H1 (cell line): ENCODE measurements at regions not wholly inside any gene's neighbourhood (a gene's known extent, or its start where the extent isn't known, plus 50 kb on each side); places are given as distances from the start of the nearest gene placed in this dataset.

Source experiments
- CTCF ChIA-PET: fragments of 300-600 bp; sonication (Branson Sonifier 250); formaldehyde crosslinking; loops from one replicate; lab custom pipeline; 2021; ENCODE audit not compliant: partially characterized antibody; lab: Charles Lee
- POLR2A ChIA-PET: fragments of 300-600 bp; sonication (Branson Sonifier 250); formaldehyde crosslinking; loops from one replicate; lab custom pipeline; 2021; ENCODE audit warnings: inconsistent platforms; ENCODE audit not compliant: partially characterized antibody; lab: Charles Lee
- DNase-seq, 2 experiments: peaks; one replicate each; pipeline versions ENCODE4 v3.0.0 to v3.0.0-alpha.2; 2010 to 2022; ENCODE audit warnings: low spot score in 2 of 2, low read depth in 1 of 2, mixed read lengths in 1 of 2
- FAIRE-seq: peaks from 2 replicates; lab custom pipeline; 2011; peaks lifted over from hg19 to GRCh38; lab: Jason Lieb, UNC
- H2AFZ ChIP-seq: 2 replicates; pipeline ENCODE4 v1.8.1; 2012; ENCODE audit warnings: low read length, inconsistent platforms
- H2AK5ac ChIP-seq: 2 replicates; pipeline ENCODE4 v1.6.1; 2013; ENCODE audit warnings: low read depth, low read length
- H2BK120ac ChIP-seq: replicated peaks from 2 replicates; pipeline ENCODE3; 2013; ENCODE audit warnings: low read depth, low read length, inconsistent platforms
- H2BK12ac ChIP-seq: 2 replicates; pipeline ENCODE4 v1.6.1; 2013; ENCODE audit warnings: low read depth, low read length
- H2BK15ac ChIP-seq: 2 replicates; pipeline ENCODE4 v1.6.1; 2013; ENCODE audit warnings: low read length
- H2BK20ac ChIP-seq: 2 replicates; pipeline ENCODE4 v1.6.1; 2013; ENCODE audit warnings: low read length
- H2BK5ac ChIP-seq: 2 replicates; pipeline ENCODE4 v1.6.1; 2013; ENCODE audit warnings: low read depth, low read length
- H3K14ac ChIP-seq: 2 replicates; pipeline ENCODE4 v1.6.1; 2013; ENCODE audit warnings: inconsistent platforms; ENCODE audit not compliant: insufficient read length
- H3K18ac ChIP-seq: 2 replicates; pipeline ENCODE4 v1.6.1; 2013; ENCODE audit warnings: low read length; ENCODE audit errors: extremely low read depth
- H3K23ac ChIP-seq: 2 replicates; pipeline ENCODE4 v1.6.1; 2013; ENCODE audit warnings: inconsistent platforms; ENCODE audit not compliant: insufficient read length
- H3K23me2 ChIP-seq: 2 replicates; pipeline ENCODE4 v1.6.1; 2013; ENCODE audit warnings: low read depth, low read length
- H3K27ac ChIP-seq: 2 replicates; pipeline ENCODE4 v1.6.1; 2011; ENCODE audit warnings: low read depth, low read length, inconsistent platforms
- H3K27me3 ChIP-seq, 4 experiments: replicated peaks in 1 of 4; 1 replicate in 1 of 4; 2 replicates in 3 of 4; pipeline versions ENCODE4 v1.6.1 to v1.8.1; 2011 to 2013; ENCODE audit warnings: low read length in 3 of 4, mild to moderate bottlenecking in 3 of 4, inconsistent platforms in 2 of 4, mixed read lengths in 2 of 4, moderate library complexity in 1 of 4; ENCODE audit not compliant: control insufficient read depth in 3 of 4, insufficient read depth in 3 of 4; ENCODE audit errors: extremely low read depth in 1 of 4
- H3K36me3 ChIP-seq, 4 experiments: 2 replicates each; pipeline versions ENCODE4 v1.6.1 to v1.8.1; 2011 to 2013; ENCODE audit warnings: mild to moderate bottlenecking in 4 of 4, low read length in 3 of 4, moderate library complexity in 2 of 4, control low read depth in 1 of 4, inconsistent platforms in 1 of 4; ENCODE audit not compliant: insufficient read depth in 4 of 4, control insufficient read depth in 2 of 4
- H3K4ac ChIP-seq: replicated peaks from 2 replicates; pipeline ENCODE3; 2013; ENCODE audit warnings: low read length, low read depth, mixed read lengths, inconsistent platforms; ENCODE audit not compliant: insufficient read length
- H3K4me1 ChIP-seq, 4 experiments: replicated peaks in 1 of 4; 1 replicate in 1 of 4; 2 replicates in 3 of 4; pipeline versions ENCODE4 v1.6.1 to v1.8.1; 2011 to 2013; ENCODE audit warnings: low read length in 3 of 4, inconsistent platforms in 2 of 4, mixed read lengths in 1 of 4; ENCODE audit not compliant: insufficient read depth in 4 of 4, control insufficient read depth in 3 of 4
- H3K4me2 ChIP-seq, 2 experiments: 2 replicates each; pipeline versions ENCODE4 v1.6.1 to v1.8.1; 2011 to 2013; ENCODE audit warnings: low read depth in 2 of 2, low read length in 2 of 2, control low read depth in 1 of 2, inconsistent platforms in 1 of 2, mild to moderate bottlenecking in 1 of 2; ENCODE audit not compliant: insufficient read depth in 1 of 2
- H3K4me3 ChIP-seq, 4 experiments: fragments of 200-600, 300-600 bp in 1 of 4; sonication (generic), shearing (Covaris generic), sonication (Bioruptor Twin) in 1 of 4; 2 replicates each; pipeline versions ENCODE4 v1.5.1 to v1.8.1; 2011 to 2016; ENCODE audit warnings: low read length in 4 of 4, low read depth in 3 of 4, control low read depth in 2 of 4, inconsistent platforms in 2 of 4, mild to moderate bottlenecking in 2 of 4, mixed read lengths in 1 of 4, moderate library complexity in 1 of 4; ENCODE audit not compliant: insufficient read depth in 2 of 4; ENCODE audit errors: extremely low read depth in 1 of 4
- H3K56ac ChIP-seq: replicated peaks from 2 replicates; pipeline ENCODE3; 2013; ENCODE audit warnings: low read depth, mild to moderate bottlenecking, mixed read lengths, low read length, inconsistent platforms; ENCODE audit not compliant: insufficient read length
- H3K79me1 ChIP-seq: 2 replicates; pipeline ENCODE4 v1.6.1; 2013; ENCODE audit warnings: low read depth, low read length, control low read depth
- H3K79me2 ChIP-seq, 2 experiments: 2 replicates each; pipeline versions ENCODE4 v1.6.1 to v1.8.1; 2012 to 2013; ENCODE audit warnings: low read length in 2 of 2, mild to moderate bottlenecking in 2 of 2, inconsistent platforms in 1 of 2; ENCODE audit not compliant: insufficient read depth in 2 of 2, control insufficient read depth in 1 of 2
- H3K9ac ChIP-seq, 4 experiments: replicated peaks in 1 of 4; 1 replicate in 1 of 4; 2 replicates in 3 of 4; pipeline versions ENCODE4 v1.6.1 to v1.8.1; 2011 to 2013; ENCODE audit warnings: low read depth in 3 of 4, low read length in 3 of 4, control low read depth in 2 of 4, mild to moderate bottlenecking in 2 of 4, moderate library complexity in 2 of 4, inconsistent platforms in 1 of 4; ENCODE audit errors: extremely low read depth in 1 of 4
- H3K9me3 ChIP-seq, 2 experiments: 2 replicates each; pipeline versions ENCODE4 v1.6.1 to v1.8.1; 2012 to 2013; ENCODE audit warnings: mild to moderate bottlenecking in 2 of 2, moderate library complexity in 2 of 2, control low read depth in 1 of 2, inconsistent platforms in 1 of 2, low read depth in 1 of 2, low read length in 1 of 2, mixed read lengths in 1 of 2; ENCODE audit not compliant: insufficient read depth in 2 of 2
- H4K20me1 ChIP-seq, 2 experiments: replicated peaks in 1 of 2; 2 replicates each; pipeline versions ENCODE3 to v1.8.1; 2011 to 2013; ENCODE audit warnings: inconsistent platforms in 2 of 2, low read length in 2 of 2, mild to moderate bottlenecking in 1 of 2; ENCODE audit not compliant: insufficient read depth in 2 of 2, control insufficient read depth in 1 of 2
- H4K5ac ChIP-seq: 2 replicates; pipeline ENCODE4 v1.6.1; 2013; ENCODE audit warnings: low read length, low read depth, mixed read lengths, inconsistent platforms; ENCODE audit not compliant: insufficient read length
- H4K8ac ChIP-seq: 2 replicates; pipeline ENCODE4 v1.8.0; 2013; ENCODE audit warnings: mild to moderate bottlenecking, moderate library complexity, low read length, inconsistent platforms; ENCODE audit not compliant: insufficient read depth; ENCODE audit errors: extremely low read depth
- H4K91ac ChIP-seq: replicated peaks from 2 replicates; pipeline ENCODE3; 2013; ENCODE audit warnings: low read length, mixed read lengths, inconsistent platforms; ENCODE audit not compliant: insufficient read length
- JUN ChIP-seq: IDR thresholded peaks from 2 replicates; pipeline ENCODE4 v1.6.1; 2011; ENCODE audit warnings: low read depth, mild to moderate bottlenecking, improper control_type of control experiment, low read length
- KDM1A ChIP-seq: fragments of 200-600, 300-600 bp; sonication (generic); IDR thresholded peaks from 2 replicates; pipeline ENCODE4 v1.7.1; 2016; ENCODE audit warnings: mild to moderate bottlenecking, low read length, borderline replicate concordance
- KDM4A ChIP-seq: IDR thresholded peaks from one replicate; pipeline ENCODE4 v1.7.1; 2012; ENCODE audit warnings: low read depth, mild to moderate bottlenecking, moderate library complexity, low read length, inconsistent platforms; ENCODE audit not compliant: severe bottlenecking
- PHF8 ChIP-seq: fragments of 200-600 bp; sonication (generic); conservative IDR thresholded peaks from 2 replicates; pipeline ENCODE4 v1.7.1; 2012; ENCODE audit warnings: low read depth, mild to moderate bottlenecking, inconsistent platforms, low read length, moderate library complexity
- TAF7 ChIP-seq: optimal IDR thresholded peaks from 2 replicates; pipeline ENCODE3; 2011; ENCODE audit warnings: low read depth, mild to moderate bottlenecking, inconsistent platforms, low read length, moderate library complexity, borderline replicate concordance
- WGBS, 2 experiments: shearing (Covaris generic) in 1 of 2; methylation state at CpG; one replicate each; pipeline versions ENCODE4 v1.1.6 to v1.1.7; 2013 to 2015; ENCODE audit warnings: low lambda C conversion rate in 2 of 2, mixed read lengths in 2 of 2, inconsistent platforms in 1 of 2, low coverage in 1 of 2, missing lambda C conversion rate in 1 of 2; ENCODE audit not compliant: insufficient replicate concordance in 2 of 2, insufficient coverage in 1 of 2, insufficient read length in 1 of 2; ENCODE audit errors: extremely low coverage in 1 of 2, missing lambda C conversion rate in 1 of 2; 5-methylcytosine and 5-hydroxymethylcytosine counted together

DNA sequence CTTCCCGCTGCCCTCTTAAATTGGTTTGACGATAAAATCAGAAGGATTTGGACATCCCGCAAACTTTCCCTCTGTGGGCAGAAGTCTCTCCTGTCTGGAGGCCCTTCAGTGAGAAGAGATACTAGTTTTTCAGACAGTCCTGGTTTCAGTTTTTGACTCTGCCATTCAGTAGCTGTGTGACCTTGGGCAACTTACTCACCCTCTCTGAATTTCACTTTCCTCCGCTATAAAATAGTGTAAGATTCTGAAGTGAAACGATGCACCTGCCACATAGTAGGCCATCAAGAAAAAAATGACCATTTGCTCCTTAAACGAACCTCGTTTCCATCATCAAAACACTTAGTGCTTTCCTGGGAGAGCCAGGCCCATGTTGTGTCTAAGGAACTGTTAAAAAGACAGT is 97.2 kb downstream of the LINC00237 start:
- Histone ChIP-seq H2BK12ac (no peak overlapping the region), H3K4me1 (no peaks in the 10 kb centered on the region), H2BK15ac (no peak overlapping the region), H3K79me2 (no peaks in the 10 kb centered on the region), H3K23ac (no peak overlapping the region), H3K79me1 (no peaks in the 10 kb centered on the region), H3K27ac (no peak overlapping the region), H3K14ac (no peak overlapping the region), H2BK5ac (no peak overlapping the region), H4K20me1 (no peaks in the 10 kb centered on the region), H3K4ac (no peak overlapping the region), H2AFZ (no peak overlapping the region), H3K4me2 (no peak overlapping the region), H3K23me2 (no peaks in the 10 kb centered on the region), H4K91ac (no peak overlapping the region), H3K4me3 (no peak overlapping the region), H3K27me3 (no peaks in the 10 kb centered on the region), H2AK5ac (no peak overlapping the region), H3K18ac (no peak overlapping the region), H3K36me3 (no peaks in the 10 kb centered on the region), H3K56ac (no peak overlapping the region), H2BK120ac (no peak overlapping the region), H2BK20ac (no peak overlapping the region), H4K5ac (no peak overlapping the region), H3K9me3 (no peaks in the 10 kb centered on the region), H4K8ac (no peak overlapping the region), H3K9ac (no peak overlapping the region)
- WGBS, 2 experiments = 90% methylated on average over 7 of the region's 7 CpGs; no CpG with 5 or more reads in 1 of the 2 experiments
- no peak for FAIRE-seq
- no peak for TF ChIP-seq JUN
- 0 out of 2 replicates have a peak, but pooled peaks have one; percentile 59 for TF ChIP-seq KDM1A
- no peak for TF ChIP-seq TAF7
- TF ChIP-seq KDM4A = no peak
- no peak for TF ChIP-seq PHF8
- ChIA-PET CTCF (no interaction called here), POLR2A (no interaction called here)
- DNase-seq = no peak
